HCT116 (cell line): ENCODE measurements at regions not wholly inside any gene's neighbourhood (a gene's known extent, or its start where the extent isn't known, plus 50 kb on each side); places are given as distances from the start of the nearest gene placed in this dataset.
"Not testable (repeated sequence)": the region's sequence is repeated elsewhere in the genome, so short reads cannot be mapped to it uniquely, and the experiment has no call there.

Experiments
- ATAC-seq: fragments of 200-7000 bp; cut with Tn5 transposase; 2 replicates; pipeline ENCODE4 v1.9.1; 2020; ENCODE audit warnings: mild to moderate bottlenecking, moderate library complexity
- BruUV-seq: library from RNA; stranded (reverse); fragments of 400-500 nt; replicated peaks from 2 replicates; lab custom pipeline; 2021; lab: Mats Ljungman, UMichigan
- CTCF ChIA-PET: fragments of 300-600 bp; sonication (Branson Sonifier 250); formaldehyde crosslinking; loops from one replicate; lab custom pipeline; 2021; ENCODE audit warnings: antibody characterized with exemption; lab: Charles Lee
- POLR2A ChIA-PET: fragments of 300-600, 350-600 bp; sonication (Branson Sonifier 250); formaldehyde crosslinking; loops from one replicate; lab custom pipeline; 2021; ENCODE audit warnings: antibody characterized with exemption; lab: Charles Lee
- RAD21 ChIA-PET, 2 experiments: fragments of 300-600 bp; sonication (Branson Sonifier 250); formaldehyde crosslinking; loops; one replicate each; lab custom pipeline; 2023; ENCODE audit warnings: low total read pairs in 2 of 2; ENCODE audit not compliant: uncharacterized antibody in 2 of 2, unreplicated experiment in 2 of 2, low non-redundant PET in 1 of 2; lab: Charles Lee
- DNase-seq: peaks from one replicate; pipeline ENCODE4 v3.0.0-alpha.2; 2010; ENCODE audit warnings: low read depth, low spot score
- H2AFZ ChIP-seq: fragments of 200-600 bp; shearing (Covaris generic), sonication (generic); 2 replicates; pipeline ENCODE4 v1.6.1; 2017; ENCODE audit warnings: low read depth, mixed run types, mixed read lengths, antibody characterized with exemption, low read length; ENCODE audit not compliant: poor library complexity, severe bottlenecking
- H3K27ac ChIP-seq: 2 replicates; pipeline ENCODE4 v1.5.1; 2012; ENCODE audit warnings: low read depth, low read length
- H3K27me3 ChIP-seq: fragments of 200-600 bp; sonication (generic); 2 replicates; pipeline ENCODE4 v1.6.1; 2016; ENCODE audit warnings: mixed run types, low read length, mixed read lengths; ENCODE audit not compliant: insufficient read depth
- H3K36me3 ChIP-seq, 2 experiments: fragments of 200-500 bp in 1 of 2; fragments of 200-600 bp in 1 of 2; sonication (Bioruptor generic) in 1 of 2; sonication (generic) in 1 of 2; 2 replicates each; pipeline versions ENCODE4 v1.5.1 to v1.6.1; 2014 to 2016; ENCODE audit warnings: low read length in 2 of 2, inconsistent platforms in 1 of 2, mixed read lengths in 1 of 2, mixed run types in 1 of 2; ENCODE audit not compliant: insufficient read depth in 2 of 2, control insufficient read depth in 1 of 2
- H3K4me1 ChIP-seq, 2 experiments: fragments of 200-600 bp in 1 of 2; sonication (generic) in 1 of 2; 2 replicates each; pipeline versions ENCODE4 v1.5.1 to v1.6.1; 2012 to 2017; ENCODE audit warnings: low read length in 2 of 2, inconsistent platforms in 1 of 2, mild to moderate bottlenecking in 1 of 2, mixed read lengths in 1 of 2, mixed run types in 1 of 2, moderate library complexity in 1 of 2; ENCODE audit not compliant: insufficient read depth in 2 of 2, control insufficient read depth in 1 of 2
- H3K4me2 ChIP-seq: fragments of 200-600 bp; sonication (generic); 2 replicates; pipeline ENCODE4 v1.6.1; 2017; ENCODE audit warnings: mixed run types, low read length, mixed read lengths
- H3K4me3 ChIP-seq, 2 experiments: fragments of 200-600 bp in 1 of 2; sonication (generic) in 1 of 2; replicated peaks in 1 of 2; 2 replicates each; pipeline ENCODE4 v1.5.1; 2011 to 2016; ENCODE audit warnings: low read length in 2 of 2, control low read depth in 1 of 2, low read depth in 1 of 2, mild to moderate bottlenecking in 1 of 2, mixed read lengths in 1 of 2, mixed run types in 1 of 2
- H3K79me2 ChIP-seq: fragments of 200-600 bp; sonication (generic); 2 replicates; pipeline ENCODE4 v1.6.1; 2017; ENCODE audit warnings: mild to moderate bottlenecking, mixed run types, low read length, moderate library complexity, mixed read lengths; ENCODE audit not compliant: insufficient read depth
- H3K9ac ChIP-seq: fragments of 200-600 bp; sonication (generic); 2 replicates; pipeline ENCODE4 v1.6.1; 2016; ENCODE audit warnings: low read length, mixed read lengths
- H3K9me2 ChIP-seq: fragments of 200-600 bp; sonication (generic), shearing (Covaris generic); 2 replicates; pipeline ENCODE4 v1.6.1; 2017; ENCODE audit warnings: mixed run types, mild to moderate bottlenecking, moderate library complexity; ENCODE audit not compliant: insufficient read depth
- H3K9me3 ChIP-seq, 2 experiments: fragments of 200-500 bp in 1 of 2; fragments of 200-600 bp in 1 of 2; sonication (Bioruptor generic) in 1 of 2; sonication (generic) in 1 of 2; 2 replicates each; pipeline ENCODE4 v1.6.1; 2014 to 2017; ENCODE audit warnings: low read length in 2 of 2, mixed read lengths in 2 of 2, inconsistent platforms in 1 of 2, low read depth in 1 of 2, mild to moderate bottlenecking in 1 of 2, mixed run types in 1 of 2, moderate library complexity in 1 of 2; ENCODE audit not compliant: control insufficient read depth in 1 of 2, insufficient read depth in 1 of 2
- H4K20me1 ChIP-seq: fragments of 200-600 bp; sonication (generic), shearing (Covaris generic); 2 replicates; pipeline ENCODE4 v1.6.1; 2017; ENCODE audit warnings: mixed run types, mild to moderate bottlenecking, moderate library complexity; ENCODE audit not compliant: insufficient read depth
- CEBPB ChIP-seq: IDR thresholded peaks from 2 replicates; pipeline ENCODE4 v1.6.1; 2012; ENCODE audit warnings: low read depth
- POLR2AphosphoS5 ChIP-seq: IDR thresholded peaks from 2 replicates; pipeline ENCODE4 v1.6.1; 2011; ENCODE audit warnings: mild to moderate bottlenecking, low read depth, low read length, moderate library complexity
- RAD21 ChIP-seq: IDR thresholded peaks from 2 replicates; pipeline ENCODE4 v1.6.1; 2012; ENCODE audit warnings: low read depth, mild to moderate bottlenecking
- REST ChIP-seq: IDR thresholded peaks from 2 replicates; pipeline ENCODE4 v1.6.1; 2012; ENCODE audit warnings: low read depth
- SP1 ChIP-seq: IDR thresholded peaks from 2 replicates; pipeline ENCODE4 v1.6.1; 2012; ENCODE audit warnings: low read depth
- ZFX ChIP-seq: fragments of 450-650 bp; IDR thresholded peaks from 2 replicates; pipeline ENCODE4 v1.6.1; 2017
- intact Hi-C: fragments of 100-400 bp; cut with micrococcal nuclease; formaldehyde crosslinking; loops from 2 replicates; pipeline ENCODE4 v1.10.0; 2022

DNA sequence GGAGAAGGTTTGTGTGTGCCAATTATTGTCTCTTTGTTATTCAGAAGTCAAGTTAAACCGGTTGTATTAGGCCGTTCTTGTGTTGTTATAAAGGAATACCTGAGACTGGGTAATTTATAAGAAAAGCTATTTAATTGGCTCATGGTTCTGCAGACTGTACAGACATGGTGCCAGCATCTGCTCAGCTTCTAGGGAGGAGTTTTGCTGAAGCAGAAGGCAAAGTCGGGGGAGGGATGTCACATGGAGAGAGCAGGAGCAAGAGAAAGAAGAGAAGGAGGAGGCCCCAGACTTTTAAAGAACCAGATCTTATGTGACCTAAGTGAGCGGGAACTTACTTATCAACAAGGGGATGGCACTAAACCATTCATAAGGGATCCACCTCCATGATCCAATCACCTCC, 349.3 kb upstream of the PCDH18 start (continued):
- TF ChIP-seq RAD21 (no peak), CEBPB (no peak), ZFX (no peak), REST (no peak), POLR2AphosphoS5 (no peak), SP1 (no peak)

DNA sequence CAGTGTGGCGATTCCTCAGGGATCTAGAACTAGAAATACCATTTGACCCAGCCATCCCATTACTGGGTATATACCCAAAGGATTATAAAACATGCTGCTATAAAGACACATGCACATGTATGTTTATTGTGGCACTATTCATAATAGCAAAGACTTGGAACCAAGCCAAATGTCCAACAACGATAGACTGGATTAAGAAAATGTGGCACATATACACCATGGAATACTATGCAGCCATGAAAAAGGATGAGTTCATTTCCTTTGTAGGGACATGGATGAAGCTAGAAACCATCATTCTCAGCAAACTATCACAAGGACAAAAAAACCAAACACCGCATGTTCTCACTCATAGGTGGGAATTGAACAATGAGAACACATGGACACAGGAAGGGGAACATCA, 335.8 kb upstream of the PCDH18 start:
- H3K27me3 ChIP-seq, H3K4me3 ChIP-seq, BruUV-seq, DNase-seq, H3K36me3 ChIP-seq, H3K79me2 ChIP-seq, H4K20me1 ChIP-seq, CTCF ChIA-PET, H3K4me2 ChIP-seq, H3K9me2 ChIP-seq, H2AFZ ChIP-seq, ATAC-seq, intact Hi-C loops, H3K9me3 ChIP-seq, RAD21 ChIA-PET, H3K4me1 ChIP-seq, POLR2A ChIA-PET, H3K9ac ChIP-seq, H3K27ac ChIP-seq: not testable (repeated sequence)
